Embryonic facial prominence (tissue), 1 donor: ENCODE measurements at regions not wholly inside any gene's neighbourhood (a gene's known extent, or its start where the extent isn't known, plus 50 kb on each side); places are given as distances from the start of the nearest gene placed in this dataset.

Source experiments
- DNase-seq: peaks from one replicate; pipeline ENCODE4 v3.0.0-alpha.2; 2016; ENCODE audit errors: extremely low spot score

DNA sequence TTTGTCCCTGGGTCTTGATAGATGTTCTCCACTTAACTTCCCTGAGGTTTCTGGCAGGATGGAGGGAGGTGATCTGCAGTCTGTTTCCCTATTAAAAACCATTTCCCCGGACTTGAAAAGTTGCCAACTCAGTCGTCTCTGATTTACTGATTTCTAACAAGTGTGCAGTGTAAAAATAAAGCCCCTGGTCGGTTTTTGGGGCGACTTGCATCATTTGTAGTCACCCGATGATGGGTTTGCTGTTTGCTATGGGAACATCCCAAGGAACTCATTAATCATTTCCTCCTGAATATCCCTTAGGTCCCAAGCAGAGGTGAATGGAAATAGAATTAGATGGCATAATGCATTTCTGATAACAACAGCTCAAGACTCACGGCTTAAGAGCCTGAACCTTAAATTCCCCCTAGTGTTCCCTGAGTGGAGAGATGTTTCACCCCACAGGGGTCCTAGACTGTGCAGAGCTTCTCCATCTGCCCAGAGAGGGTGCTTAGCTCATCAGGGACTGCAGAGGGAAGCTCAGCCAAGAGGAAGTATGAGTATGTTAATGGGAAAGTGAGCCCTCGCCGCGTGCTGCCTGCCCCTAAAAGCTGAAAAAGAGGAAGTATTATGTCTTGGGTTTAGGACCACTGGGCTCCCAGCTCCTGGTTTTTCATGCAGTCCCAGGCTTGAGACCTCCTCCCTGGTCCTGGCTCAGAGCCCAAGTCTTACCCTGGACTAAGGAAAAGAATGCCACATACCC lies 115.1 kb upstream of the DAP start:
- no peak for DNase-seq

DNA sequence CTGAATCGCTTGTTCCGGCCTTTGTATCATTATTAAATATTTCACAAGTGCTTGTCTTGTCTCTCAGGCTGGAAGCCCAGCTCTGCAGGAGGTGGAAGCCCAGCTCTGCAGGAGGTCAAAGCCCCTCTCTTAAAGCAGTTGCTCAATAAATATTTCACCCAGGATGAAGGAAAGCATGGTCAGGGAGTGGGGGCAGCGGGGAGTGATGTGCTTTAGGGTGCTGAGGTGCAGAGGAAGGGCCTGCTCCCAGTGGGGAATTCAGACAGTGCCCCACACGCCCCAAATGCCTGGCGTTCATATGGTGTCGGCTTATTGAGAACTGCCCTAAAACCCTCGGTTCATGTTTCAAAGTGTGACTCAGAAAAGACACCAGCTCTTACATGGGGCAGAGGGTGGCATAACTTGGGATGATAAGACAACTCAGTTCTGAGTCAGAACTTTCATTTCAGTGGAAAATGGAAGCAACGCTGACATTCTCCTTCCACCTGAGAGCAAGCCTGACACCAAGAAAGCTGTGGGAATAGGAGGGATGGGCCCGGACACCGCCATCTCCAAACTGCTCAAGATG lies 114.3 kb upstream of the DAP start:
- no peak for DNase-seq

GRCh38 chr5:10874541-10874940 lies 113.5 kb upstream of the DAP start:
- no peak for DNase-seq

GRCh38 chr5:10870791-10871190 lies 109.8 kb upstream of the DAP start:
- DNase-seq: no peak

DNA sequence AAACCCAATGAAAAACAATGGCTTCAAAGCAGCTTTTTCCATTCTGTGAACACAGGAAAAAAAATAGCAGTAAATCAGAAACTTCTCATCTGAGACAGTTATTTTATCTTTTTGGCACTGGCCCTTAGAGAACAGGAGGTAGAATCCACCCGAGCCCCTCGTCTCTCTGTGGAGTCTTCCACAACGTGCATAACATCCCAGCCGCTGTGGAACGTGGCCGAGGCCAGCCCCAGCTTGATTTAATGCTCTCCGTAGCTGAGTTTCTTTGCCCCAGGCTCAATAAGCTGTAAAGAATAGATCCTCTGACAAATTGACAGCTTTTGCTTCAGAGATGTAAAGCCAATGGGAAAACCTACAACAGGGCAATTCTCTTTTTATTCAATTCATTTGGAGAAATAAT lies 107.9 kb upstream of the DAP start:
- no peak for DNase-seq

GRCh38 chr5:10867389-10868303 lies 106.6 kb upstream of the DAP start:
- no peak for DNase-seq

DNA sequence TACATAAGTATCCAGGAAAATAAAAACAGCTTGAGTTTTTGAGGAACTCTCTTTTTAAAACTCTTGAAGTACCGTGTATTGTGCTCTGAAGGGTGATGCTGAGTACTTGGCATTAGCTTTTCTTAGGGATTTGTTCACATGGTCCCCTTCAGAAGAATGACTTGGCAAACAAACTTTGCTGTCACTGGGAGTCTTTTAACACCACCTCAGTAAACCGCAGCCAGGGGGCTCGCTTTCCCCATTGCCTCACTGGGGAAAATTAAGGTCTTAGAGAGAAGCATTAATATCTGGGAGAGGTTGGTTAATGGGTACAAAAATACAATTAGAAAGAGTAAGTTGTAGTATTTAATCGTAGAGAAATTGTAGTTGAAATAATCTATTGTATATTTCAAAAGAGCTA lies 105.9 kb upstream of the DAP start:
- no peak for DNase-seq

- DNase-seq: no peak
These were observed 102.8 kb upstream of the DAP start for GRCh38 chr5:10863763-10864383.

DNA sequence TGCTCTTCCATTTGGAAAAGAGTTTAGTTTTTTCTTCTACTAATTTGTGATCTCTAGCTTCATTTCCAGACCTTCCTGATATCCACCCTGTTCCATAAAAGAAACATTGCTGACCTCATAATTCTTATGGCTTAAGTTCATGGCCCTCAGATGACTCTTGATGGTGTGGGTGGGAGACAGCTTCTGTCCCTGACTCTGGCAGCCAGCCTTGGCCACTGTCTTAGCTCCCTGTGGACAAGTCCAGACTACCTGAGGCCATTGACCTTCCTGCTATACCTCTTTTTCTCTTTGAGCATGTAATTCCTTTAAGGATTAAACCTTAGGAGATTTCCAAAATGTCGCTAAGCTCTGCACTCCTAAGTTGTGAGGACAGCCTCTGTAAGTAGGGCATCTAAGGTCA lies 101.1 kb upstream of the DAP start:
- no peak for DNase-seq

DNA sequence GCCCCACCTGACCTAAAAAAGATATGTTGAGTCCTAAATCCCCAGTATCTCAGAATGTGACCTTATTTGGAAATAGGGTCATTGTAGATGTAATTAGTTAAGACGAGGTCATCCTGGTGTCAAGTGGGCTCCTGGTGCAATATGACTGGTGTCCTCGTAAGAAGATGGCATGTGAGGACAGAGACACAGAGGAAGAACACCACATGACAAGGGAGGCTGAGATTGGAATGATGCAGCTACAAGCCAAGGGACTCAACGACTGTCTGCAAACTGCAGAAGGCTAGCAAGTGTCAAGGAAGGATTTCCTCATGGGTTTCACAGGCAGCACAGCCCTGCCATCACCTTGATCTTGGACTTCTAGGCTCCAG lies 100.4 kb upstream of the DAP start:
- no peak for DNase-seq

DNA sequence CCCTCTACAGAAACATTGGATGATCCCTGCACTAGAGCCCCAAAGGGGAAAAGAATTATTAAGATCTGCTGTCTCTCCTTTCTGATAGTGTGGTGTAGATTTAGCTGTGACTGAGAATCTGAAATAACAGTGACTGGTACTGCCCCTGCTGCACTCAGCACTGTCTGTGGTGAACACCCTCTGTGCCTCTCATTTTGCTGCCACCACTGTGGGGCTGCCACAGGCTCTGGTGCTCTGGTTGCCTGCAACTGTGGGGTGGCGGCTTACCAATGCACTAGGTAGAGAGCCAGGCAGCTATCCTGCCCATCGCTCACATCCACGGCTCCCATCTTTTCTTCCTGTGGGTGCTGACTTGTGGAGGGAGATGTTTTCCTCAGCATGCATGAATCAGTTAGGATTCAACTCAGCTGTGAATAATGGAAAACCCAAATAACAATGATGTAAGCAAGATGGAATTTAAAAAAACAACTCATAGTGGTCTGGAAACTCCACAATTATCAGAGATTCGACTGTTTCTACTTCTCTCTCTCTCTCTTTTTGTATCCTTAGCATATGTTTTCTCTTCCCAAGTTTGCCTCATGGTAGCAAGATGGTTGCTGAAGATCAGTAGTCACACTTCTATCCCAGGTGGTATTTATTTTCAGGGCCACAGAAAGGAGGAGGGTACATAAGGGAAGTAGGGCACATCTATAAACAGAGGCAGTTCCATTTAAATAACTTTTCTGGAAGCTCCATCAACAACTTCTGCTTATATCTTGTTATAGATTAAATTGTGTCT lies 99.8 kb upstream of the DAP start:
- DNase-seq: no peak

DNA sequence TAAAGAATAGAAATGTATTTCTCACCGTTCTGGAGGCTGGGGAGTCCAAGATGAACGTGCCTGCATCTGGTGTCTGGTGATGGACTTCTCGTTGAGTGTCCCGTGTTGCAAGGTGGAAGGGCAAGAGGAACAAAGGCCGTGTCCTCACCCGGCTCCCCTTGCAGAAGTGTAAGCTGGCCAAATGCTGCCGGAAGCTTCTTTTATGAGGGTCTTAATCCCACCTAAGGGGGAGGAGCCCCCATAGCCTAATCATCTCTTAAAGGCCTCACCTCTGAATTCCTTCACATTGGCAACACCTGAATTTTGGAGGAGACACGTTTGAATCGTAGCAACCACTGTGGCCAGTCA lies 99.1 kb upstream of the DAP start:
- DNase-seq: no peak

DNA sequence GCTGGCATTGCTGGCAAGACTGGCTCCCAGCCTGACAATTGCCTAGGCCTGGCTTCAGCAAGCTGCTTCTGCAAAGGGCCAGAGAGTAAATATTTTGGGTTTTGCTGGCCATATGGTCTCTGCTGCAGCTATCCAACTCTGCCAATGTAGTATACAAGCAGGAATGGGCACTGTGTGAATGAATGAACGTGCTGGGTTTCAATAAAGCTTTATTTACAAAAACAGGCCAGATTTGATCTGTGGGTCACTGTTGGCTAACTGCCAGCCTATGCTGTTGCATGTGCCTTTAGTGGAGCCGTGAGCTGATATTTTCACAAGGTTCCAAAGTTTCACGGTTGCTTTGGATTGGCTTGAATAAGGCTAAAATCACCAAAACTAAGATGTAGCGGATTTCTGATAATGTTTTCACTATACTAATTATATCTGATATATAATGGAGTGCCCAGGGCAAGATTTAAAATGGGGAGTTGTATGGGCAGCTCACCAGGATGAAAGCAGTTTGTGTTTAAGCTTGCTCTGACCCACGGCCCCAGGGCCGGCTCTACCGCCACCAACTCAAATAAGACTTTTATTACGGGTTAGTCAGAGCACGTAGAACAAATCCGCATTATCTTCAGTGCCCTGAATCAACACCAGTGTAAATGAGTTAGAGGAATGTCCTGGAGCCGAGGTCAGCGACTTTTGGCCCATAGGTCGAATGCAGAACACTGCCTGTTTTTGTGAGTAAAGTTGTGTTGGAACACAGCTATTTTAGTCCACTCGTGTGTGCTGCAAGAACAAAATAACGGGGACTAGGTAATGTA lies 98.6 kb upstream of the DAP start:
- DNase-seq: no peak

DNA sequence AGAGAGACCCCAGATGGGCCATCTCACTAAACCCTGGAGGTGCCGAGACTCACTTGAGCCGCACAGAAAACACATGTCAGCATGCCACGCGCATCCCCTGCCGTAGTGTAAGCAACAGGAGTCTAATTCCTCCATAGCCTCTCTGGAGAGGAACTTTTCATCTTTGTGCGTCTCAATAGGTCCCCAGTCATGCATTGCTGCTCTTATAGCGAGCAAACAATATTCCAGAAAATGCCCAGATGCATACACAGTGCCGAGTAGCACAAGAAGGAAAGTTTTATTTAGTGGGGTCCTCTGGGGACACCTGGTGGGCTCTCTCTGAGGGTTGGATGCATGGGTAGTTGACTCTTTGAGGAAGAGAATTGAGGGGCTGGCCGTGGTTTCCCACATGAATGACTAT lies 97.9 kb upstream of the DAP start:
- no peak for DNase-seq

DNA sequence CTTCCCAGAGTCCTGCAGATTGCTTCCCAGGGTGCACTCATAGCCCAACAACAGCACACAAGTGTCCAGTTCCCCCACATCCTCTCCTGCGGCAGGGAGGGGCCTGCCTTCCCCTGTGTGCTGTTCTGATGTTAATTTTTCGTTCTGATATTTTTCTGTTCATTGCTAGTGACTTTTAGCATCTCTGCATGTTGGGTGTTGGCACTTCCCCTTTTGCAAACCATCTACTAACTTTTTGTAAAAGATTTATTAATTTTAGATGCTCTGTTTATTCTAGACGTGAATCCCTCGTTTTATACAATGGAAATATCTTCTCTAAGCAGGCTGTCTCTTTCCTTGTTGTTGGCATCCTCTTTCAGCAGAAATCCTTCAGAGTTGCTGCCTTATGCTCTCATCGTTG lies 97.3 kb upstream of the DAP start:
- DNase-seq: no peak

- DNase-seq: no peak
These were observed 96.3 kb upstream of the DAP start for GRCh38 chr5:10857338-10857733.

GRCh38 chr5:10856683-10857337 lies 95.8 kb upstream of the DAP start:
- DNase-seq: peak; percentile 53

GRCh38 chr5:10856071-10856470 lies 95.0 kb upstream of the DAP start:
- DNase-seq: no peak

DNA sequence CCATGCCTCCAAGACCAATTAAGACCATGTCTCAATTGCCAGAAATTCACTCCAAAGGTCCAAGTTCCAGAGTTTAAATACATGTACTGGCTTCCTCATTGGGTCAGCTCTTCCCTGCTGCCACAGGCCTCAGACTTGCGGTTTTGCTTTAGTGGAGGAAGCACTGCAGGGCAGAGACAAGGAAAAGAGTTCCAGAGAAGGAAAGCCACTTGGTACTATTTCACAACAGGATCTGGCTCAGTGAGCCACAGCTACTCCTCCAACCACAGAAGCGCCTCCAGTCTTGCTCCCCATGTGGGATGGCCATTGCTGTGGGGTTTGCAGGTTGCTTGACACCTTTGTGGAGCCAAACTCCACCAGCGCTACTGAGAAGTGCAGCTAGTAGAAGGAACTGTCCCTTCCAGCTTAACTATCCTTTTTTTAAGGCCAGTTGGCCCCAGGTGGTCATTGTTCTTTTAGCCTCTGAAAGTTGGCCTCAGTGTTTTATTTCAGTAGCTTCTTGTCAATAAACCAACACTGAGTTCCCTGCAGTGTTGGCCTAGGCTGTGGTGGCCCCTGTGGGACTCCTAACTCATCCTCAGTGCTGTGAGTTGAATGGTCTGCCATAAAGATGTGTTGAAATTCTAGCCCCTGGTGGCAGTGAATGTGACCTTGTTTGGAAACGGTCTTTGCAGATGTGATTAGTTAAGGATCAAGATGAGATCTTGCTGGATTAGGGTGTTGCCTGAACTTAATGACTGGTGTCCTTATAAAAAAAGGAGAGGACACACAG lies 93.7 kb upstream of the DAP start:
- DNase-seq: no peak

GRCh38 chr5:10853154-10853553 lies 92.1 kb upstream of the DAP start:
- no peak for DNase-seq
